ENCODE measurements at regions not wholly inside any gene's neighbourhood (a gene's known extent, or its start where the extent isn't known, plus 50 kb on each side); places are given as distances from the start of the nearest gene placed in this dataset.

DNA sequence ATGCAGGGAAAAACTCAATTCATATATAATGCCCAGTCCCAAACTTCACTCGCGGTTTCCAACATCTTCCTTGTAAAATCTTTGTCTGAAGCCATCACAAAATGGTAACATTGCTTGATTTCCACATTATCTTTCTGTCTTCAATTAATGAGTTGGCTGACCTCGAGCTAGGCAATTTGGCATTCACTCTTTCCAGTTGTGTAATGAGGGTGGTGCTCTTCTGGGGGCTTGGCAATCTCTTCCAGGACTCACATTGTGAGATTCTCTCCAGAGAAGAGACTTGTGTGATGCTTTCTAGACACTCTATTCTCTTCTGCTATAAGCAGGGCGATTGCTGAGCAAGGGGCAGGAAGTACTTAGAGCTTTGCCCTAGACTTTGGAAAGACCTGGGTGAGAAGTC lies 179.5 kb downstream of the JCAD start (continued):
- TF ChIP-seq, protein P1, sequence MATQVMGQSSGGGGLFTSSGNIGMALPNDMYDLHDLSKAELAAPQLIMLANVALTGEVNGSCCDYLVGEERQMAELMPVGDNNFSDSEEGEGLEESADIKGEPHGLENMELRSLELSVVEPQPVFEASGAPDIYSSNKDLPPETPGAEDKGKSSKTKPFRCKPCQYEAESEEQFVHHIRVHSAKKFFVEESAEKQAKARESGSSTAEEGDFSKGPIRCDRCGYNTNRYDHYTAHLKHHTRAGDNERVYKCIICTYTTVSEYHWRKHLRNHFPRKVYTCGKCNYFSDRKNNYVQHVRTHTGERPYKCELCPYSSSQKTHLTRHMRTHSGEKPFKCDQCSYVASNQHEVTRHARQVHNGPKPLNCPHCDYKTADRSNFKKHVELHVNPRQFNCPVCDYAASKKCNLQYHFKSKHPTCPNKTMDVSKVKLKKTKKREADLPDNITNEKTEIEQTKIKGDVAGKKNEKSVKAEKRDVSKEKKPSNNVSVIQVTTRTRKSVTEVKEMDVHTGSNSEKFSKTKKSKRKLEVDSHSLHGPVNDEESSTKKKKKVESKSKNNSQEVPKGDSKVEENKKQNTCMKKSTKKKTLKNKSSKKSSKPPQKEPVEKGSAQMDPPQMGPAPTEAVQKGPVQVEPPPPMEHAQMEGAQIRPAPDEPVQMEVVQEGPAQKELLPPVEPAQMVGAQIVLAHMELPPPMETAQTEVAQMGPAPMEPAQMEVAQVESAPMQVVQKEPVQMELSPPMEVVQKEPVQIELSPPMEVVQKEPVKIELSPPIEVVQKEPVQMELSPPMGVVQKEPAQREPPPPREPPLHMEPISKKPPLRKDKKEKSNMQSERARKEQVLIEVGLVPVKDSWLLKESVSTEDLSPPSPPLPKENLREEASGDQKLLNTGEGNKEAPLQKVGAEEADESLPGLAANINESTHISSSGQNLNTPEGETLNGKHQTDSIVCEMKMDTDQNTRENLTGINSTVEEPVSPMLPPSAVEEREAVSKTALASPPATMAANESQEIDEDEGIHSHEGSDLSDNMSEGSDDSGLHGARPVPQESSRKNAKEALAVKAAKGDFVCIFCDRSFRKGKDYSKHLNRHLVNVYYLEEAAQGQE (IDR thresholded peaks at IDR 0.05), result no peak

DNA sequence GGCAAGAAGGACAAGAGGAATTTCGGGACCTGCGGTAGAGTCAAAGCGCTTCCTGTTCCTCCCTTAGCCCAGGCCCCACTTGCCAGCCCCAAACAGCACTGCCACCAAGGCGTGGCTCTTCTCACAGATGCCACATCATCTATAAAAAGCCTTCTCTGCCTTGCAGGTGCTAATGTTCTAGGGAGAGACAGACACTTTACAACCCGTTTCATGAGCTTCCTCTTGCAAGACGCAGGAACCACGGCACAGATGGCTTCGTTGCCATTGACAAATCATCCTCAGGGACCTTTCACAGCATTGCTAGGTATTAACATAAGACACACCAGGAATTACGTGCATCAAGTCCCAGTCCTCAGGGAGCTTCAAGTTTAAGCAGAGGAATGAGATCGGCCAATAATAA lies 180.9 kb downstream of the JCAD start:
- no peak overlapping the region for H3K4me3 ChIP-seq (ENCODE audit: low read depth in 1 of 3, low read length in 3 of 3)
- no peaks in the 10 kb centered on the region for H3K27me3 ChIP-seq (ENCODE audit: control insufficient read depth in 4 of 4, insufficient read depth in 4 of 4, low read length in 3 of 4)
- H3K9me3 ChIP-seq (ENCODE audit: control insufficient read depth in 4 of 4, low read length in 3 of 4), result no peaks in the 10 kb centered on the region
- DNase-seq (ENCODE audit: low spot score), result no peak
- no peak overlapping the region for H3K27ac ChIP-seq (ENCODE audit: low read depth in 1 of 2, low read length in 2 of 2)
- no peaks in the 10 kb centered on the region for H3K4me1 ChIP-seq (ENCODE audit: control insufficient read depth in 4 of 4, insufficient read depth in 4 of 4, low read length in 3 of 4)
- H3K9ac ChIP-seq (ENCODE audit: low read depth in 1 of 2, low read length in 2 of 2), result no peak overlapping the region
- no peak for TF ChIP-seq FOXA2 (IDR thresholded peaks at IDR 0.05)
- no peak for TF ChIP-seq RAD21 (IDR thresholded peaks at IDR 0.05)
- TF ChIP-seq, protein P2, sequence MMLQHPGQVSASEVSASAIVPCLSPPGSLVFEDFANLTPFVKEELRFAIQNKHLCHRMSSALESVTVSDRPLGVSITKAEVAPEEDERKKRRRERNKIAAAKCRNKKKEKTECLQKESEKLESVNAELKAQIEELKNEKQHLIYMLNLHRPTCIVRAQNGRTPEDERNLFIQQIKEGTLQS (IDR thresholded peaks at IDR 0.05), result no peak
- TF ChIP-seq EGR1 (IDR thresholded peaks at IDR 0.05; ENCODE audit: low read depth in 2 of 2), result no peak
- TF ChIP-seq JUND (IDR thresholded peaks at IDR 0.05), result no peak
- TF ChIP-seq HNF4G (IDR thresholded peaks at IDR 0.05), result no peak
- TF ChIP-seq HNF4A (conservative IDR thresholded peaks at IDR 0.05), result no peak
- no peak for TF ChIP-seq FOXA1 (IDR thresholded peaks at IDR 0.05)
- WGBS, result 84% methylated on average over 10 of the region's 10 CpGs
- H3K36me3 ChIP-seq (ENCODE audit: control insufficient read depth in 4 of 4, insufficient read depth in 3 of 4, low read depth in 1 of 4, low read length in 3 of 4), result no peaks in the 10 kb centered on the region

DNA sequence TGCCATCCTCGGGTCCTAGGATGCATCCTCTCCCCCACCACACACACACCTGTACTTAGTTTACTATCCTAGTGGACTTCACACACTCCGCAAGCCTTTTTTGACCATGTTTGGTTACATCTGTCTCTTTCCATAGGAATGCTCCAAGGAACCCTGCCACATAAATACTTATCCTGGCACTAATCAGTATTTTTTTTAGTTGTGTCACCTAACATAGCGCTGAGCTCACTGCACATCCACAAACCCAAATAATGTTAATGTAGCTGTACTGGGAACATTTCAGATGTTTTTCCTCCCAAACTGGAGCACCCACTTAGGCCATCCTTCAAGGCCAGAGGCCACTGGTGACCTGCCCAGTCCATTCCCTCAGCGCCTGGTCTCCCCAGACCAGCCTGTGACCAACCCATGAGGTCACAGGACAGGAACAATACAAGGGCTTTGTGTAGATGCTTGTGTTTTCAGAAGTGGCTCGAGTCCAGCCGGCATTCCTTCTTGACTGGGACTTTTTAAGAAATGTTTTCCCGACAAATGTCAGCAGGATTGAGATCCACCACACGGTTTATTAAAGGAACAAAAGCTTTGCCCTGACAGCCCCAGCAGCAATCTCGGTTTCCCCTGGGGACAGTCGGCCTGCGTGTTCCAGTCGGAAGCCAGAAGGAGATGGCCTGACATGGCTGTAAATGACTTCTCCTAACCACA lies 181.4 kb downstream of the JCAD start:
- Histone ChIP-seq H3K9me3 (ENCODE audit: control insufficient read depth in 4 of 4, low read length in 3 of 4) (no peaks in the 10 kb centered on the region), H3K9ac (ENCODE audit: low read depth in 1 of 2, low read length in 2 of 2) (no peak overlapping the region), H3K27ac (ENCODE audit: low read depth in 1 of 2, low read length in 2 of 2) (no peak overlapping the region), H3K4me3 (ENCODE audit: low read depth in 1 of 3, low read length in 3 of 3) (no peak overlapping the region), H3K27me3 (ENCODE audit: control insufficient read depth in 4 of 4, insufficient read depth in 4 of 4, low read length in 3 of 4) (no peaks in the 10 kb centered on the region), H3K4me1 (ENCODE audit: control insufficient read depth in 4 of 4, insufficient read depth in 4 of 4, low read length in 3 of 4) (no peaks in the 10 kb centered on the region), H3K36me3 (ENCODE audit: control insufficient read depth in 4 of 4, insufficient read depth in 3 of 4, low read depth in 1 of 4, low read length in 3 of 4) (no peaks in the 10 kb centered on the region)
- TF ChIP-seq, protein P1 (IDR thresholded peaks at IDR 0.05), result no peak
- TF ChIP-seq YY1 (IDR thresholded peaks at IDR 0.05) (no peak), EGR1 (IDR thresholded peaks at IDR 0.05; ENCODE audit: low read depth in 2 of 2) (no peak), HNF4G (IDR thresholded peaks at IDR 0.05) (no peak), HNF4A (conservative IDR thresholded peaks at IDR 0.05) (no peak), NR2F2 (IDR thresholded peaks at IDR 0.05) (no peak), GABPA (IDR thresholded peaks at IDR 0.05 in 1 of 2, conservative IDR thresholded peaks at IDR 0.05 in 1 of 2) (no peak)
- TF ChIP-seq, protein P3, sequence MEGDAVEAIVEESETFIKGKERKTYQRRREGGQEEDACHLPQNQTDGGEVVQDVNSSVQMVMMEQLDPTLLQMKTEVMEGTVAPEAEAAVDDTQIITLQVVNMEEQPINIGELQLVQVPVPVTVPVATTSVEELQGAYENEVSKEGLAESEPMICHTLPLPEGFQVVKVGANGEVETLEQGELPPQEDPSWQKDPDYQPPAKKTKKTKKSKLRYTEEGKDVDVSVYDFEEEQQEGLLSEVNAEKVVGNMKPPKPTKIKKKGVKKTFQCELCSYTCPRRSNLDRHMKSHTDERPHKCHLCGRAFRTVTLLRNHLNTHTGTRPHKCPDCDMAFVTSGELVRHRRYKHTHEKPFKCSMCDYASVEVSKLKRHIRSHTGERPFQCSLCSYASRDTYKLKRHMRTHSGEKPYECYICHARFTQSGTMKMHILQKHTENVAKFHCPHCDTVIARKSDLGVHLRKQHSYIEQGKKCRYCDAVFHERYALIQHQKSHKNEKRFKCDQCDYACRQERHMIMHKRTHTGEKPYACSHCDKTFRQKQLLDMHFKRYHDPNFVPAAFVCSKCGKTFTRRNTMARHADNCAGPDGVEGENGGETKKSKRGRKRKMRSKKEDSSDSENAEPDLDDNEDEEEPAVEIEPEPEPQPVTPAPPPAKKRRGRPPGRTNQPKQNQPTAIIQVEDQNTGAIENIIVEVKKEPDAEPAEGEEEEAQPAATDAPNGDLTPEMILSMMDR (IDR thresholded peaks at IDR 0.05; ENCODE audit: low read depth, low read length, missing input control), result no peak
- DNase-seq (ENCODE audit: low spot score), result no peak
- WGBS, result 86% methylated on average over 12 of the region's 12 CpGs
